HG03045 (cell line): ENCODE measurements at regions not wholly inside any gene's neighbourhood (a gene's known extent, or its start where the extent isn't known, plus 50 kb on each side); places are given as distances from the start of the nearest gene placed in this dataset.

ENCODE experiments used
- ATAC-seq: cut with Tn5 transposase; IDR thresholded peaks from one replicate; pipeline ENCODE4 v1.9.1; 2021; ENCODE audit warnings: mild to moderate bottlenecking, moderate library complexity; ENCODE audit not compliant: unreplicated experiment

DNA sequence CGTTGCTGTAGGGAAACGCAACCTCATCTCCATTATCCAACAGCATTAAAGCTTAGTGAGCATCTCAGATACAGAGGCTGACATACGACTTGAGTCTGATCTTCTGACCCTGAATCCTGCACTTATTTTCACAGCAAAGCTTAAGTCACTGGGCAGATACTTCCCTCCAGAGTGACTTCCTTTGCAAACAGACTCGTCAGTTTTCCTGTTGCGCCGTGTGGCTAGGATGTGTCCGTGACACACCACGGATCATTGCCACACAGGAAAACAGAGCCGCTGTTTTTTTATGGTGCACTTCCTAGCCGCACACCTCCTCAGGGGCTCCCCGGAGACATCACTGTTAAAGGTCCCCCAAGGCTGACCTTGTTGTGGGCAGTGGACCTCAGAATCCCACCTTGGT is 94.9 kb upstream of the MKI67 start:
- ATAC-seq: no peak

DNA sequence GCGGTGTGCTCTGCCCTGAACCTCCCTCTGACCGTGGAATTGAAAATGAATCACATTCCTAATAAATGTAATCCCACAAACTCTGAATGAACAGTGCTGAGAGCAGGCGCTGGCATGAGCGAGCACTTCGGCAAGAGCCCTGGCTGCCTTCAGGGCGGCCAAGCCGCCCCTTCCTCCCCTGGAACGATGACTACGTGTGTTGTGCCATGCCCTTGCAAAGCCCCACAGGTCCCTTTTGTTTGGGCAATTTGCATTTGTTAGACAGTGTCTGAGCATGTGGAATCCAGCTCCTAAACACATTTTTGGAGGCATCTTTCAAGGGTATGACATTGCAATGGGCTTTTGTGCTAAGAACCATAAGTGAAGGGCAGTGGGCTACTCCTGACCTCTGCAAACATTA is 95.6 kb upstream of the MKI67 start:
- no peak for ATAC-seq

- no peak for ATAC-seq
Measured at GRCh38 chr10:128222332-128222849, 96.2 kb upstream of the MKI67 start.

DNA sequence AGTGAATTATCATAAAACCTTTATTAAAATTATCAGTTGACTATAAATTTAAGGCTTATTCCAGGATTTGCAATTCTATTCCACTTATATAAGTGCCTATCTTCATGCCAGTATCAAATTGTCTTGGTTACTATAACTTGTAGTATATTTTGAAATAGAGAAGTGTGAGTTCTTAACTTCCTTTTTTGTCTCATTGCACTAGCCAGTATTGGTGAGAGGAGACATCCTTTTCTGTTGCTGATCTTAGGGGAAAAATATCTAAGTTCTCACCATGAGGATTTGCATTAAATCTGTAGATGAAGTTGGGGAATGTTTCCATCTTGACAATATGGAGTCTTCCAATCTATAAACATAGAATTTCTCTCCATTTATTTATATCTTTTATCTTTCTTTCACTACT is 104.2 kb upstream of the MKI67 start:
- no peak for ATAC-seq

GRCh38 chr10:128233422-128233821 is 107.2 kb upstream of the MKI67 start:
- no peak for ATAC-seq

- no peak for ATAC-seq
Measured at GRCh38 chr10:128237710-128238109, 111.5 kb upstream of the MKI67 start.

DNA sequence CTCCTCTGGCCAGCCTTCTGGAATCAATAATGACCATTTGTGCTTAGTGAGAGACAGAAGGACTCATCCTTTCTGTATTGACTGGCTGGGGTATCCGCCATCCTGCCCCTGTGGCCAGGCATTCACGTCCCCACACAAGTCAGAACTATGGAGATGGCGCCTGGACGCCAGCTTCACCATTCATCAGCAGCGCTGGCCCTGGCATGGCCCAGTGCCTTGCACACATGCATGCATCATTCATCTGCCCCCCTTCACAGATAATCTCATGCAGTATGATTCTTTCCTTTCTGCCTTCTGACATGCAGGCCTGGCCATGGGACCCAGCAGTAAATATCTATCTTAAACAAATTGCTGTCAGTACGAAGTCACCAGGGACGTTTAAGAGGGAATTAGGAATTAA is 114.8 kb upstream of the MKI67 start:
- ATAC-seq: no peak

GRCh38 chr10:128242641-128243040 is 116.4 kb upstream of the MKI67 start:
- no peak for ATAC-seq

GRCh38 chr10:128245026-128245425 is 118.8 kb upstream of the MKI67 start:
- ATAC-seq: no peak

- ATAC-seq: no peak
Measured at GRCh38 chr10:128247576-128247975, 121.4 kb upstream of the MKI67 start.

DNA sequence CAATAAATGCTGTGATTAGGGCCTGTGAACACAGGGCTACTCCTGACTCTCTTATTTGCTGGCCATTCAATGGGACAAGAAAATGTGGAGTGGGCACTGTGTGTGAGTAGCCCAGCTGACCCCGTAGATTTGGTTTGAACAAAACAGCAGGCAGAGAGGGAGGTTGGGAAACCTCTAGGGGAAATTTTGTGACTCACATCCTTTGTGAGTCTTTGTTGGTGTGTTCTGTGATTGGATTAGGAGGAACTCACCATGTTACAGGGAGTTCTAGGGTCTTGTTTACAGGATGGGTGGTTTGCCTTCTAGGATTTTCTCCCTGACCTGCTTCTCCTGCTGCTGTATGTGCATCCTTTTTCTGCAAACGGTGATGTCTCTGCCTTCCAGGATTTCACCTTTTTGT is 128.3 kb upstream of the MKI67 start:
- no peak for ATAC-seq

GRCh38 chr10:128257428-128257827 is 131.2 kb upstream of the MKI67 start:
- no peak for ATAC-seq

DNA sequence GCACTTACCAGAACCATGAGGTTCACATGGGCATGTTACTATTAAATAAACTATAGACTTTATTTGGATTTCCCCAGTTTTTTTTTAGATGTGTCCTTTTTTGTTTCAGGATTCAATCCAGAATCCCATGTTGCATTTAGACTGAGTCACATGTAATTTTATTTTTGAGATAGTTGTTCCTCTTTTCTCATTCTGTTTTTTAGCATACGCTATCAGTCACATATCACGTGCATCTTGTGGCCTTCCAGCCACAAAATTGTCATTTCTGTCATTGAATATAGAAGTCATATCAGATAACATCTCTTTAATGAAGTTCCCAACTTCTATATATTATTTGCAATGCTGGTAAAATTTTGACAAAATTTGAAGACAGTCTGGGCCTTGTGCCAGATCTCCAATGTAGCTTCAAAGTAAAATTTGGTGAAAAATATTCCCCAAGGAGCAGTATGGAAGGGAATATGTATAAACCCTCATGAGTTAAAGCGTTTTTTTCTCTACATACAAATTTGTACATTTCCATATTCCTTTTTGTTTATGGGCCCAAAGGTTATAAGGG is 132.3 kb upstream of the MKI67 start:
- no peak for ATAC-seq

DNA sequence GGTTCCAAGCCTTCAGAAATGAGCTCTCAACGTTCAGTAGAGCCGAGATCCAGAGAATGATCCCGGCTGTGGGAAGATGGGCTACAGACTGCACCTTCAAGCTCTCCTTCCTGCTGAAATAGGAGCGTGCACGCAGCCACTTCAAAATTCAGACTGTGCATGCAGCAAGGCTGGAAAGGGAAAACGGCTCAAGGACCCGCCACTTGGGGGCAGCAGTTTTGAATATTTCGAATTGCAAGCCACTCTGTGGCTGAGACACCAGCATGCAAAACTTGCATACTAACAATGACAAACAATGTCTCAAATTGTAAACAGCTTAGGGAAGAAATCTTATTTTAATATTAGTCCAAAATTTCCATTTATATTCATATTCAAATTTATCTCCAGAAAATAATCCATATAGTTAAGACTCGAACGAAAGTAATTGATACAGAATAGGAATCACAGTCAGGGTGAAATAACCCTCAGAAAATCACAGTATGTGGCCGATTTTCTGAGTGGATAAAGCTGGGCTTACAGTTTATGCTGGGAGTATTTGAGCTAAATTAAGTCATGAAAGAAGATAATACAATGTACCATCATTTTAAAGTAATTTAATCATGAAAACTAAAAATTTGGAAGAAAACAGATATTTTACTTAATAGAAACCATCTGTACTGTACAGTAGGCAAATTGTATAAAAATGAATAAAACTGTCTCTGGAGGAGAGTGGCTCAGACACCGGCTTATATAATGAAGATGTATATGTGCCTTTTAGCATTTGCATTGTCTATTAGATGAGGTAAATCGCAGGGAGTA is 137.9 kb upstream of the MKI67 start:
- no peak for ATAC-seq

DNA sequence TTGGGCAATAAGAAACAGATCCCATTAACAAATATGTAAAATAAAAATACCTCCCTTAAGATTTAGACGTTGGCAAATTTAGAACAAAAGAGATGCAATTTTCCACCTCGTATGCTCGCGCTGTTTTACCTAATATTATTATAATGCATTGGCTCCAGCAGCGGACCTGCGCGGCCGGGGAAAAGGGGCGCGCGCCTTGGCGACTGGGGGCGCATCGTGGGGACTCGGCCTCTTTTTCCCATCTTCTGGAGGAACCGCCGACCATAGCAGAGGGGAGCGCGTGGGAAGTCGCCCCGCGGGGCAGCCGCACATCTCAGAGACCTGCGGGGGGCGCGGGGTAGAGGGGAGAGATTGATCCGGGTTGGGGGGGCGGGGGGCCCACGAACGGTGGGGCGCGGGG is 139.4 kb upstream of the MKI67 start:
- no peak for ATAC-seq

DNA sequence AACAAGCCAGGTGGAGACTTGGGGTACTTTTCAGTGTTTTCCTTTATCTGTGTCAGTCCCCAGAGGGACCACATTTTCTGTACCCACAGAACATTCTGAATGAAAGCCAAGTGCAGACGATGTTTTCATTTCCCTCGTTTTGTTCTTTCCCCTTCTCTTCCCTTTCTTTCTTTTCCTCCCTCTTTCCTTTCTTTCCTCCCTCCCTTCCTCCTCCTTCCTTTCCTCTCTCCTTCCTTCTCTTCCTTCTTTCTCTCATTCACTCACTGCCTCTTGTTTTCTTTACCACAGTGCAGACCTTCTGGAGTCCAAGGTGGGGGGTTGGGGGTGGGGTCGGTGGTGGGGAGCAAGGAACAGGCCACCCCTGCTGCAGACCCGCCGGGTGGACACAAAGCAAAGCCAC is 141.4 kb upstream of the MKI67 start:
- no peak for ATAC-seq

DNA sequence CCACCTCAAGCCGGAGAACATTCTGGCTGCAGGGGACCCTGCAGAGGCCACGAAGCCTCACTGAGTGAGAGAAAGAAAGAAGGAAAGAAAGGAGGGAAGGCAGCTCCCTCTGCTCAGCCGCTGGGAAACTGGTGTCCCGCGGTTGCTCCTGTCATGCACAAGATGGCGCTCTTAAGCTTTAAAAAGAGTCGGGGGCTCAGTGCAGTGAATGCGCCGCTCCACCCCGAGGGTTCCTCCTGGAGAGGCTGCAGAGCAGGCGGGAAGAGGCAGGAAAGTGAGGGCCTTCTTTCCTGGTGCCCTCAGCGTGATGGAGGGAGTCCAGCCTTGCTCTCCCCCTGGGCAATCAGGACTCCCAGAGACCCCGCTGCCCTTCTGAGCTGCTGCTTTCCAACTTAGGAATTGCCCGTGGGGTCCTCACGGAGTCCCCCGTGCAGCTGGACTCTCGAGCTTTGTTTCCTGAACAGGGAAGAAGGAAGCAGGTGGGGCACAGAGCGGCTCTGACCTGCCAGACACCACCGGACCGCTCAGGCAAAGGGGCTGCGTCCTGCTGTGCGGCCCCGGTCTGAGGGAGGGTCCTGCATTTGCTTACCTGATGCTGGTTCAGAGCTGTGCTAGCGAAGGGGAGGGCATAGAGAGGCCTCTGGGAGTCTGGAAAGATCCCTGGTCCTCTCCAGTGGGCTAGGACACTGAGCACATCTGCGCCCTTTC is 141.9 kb upstream of the MKI67 start:
- no peak for ATAC-seq

DNA sequence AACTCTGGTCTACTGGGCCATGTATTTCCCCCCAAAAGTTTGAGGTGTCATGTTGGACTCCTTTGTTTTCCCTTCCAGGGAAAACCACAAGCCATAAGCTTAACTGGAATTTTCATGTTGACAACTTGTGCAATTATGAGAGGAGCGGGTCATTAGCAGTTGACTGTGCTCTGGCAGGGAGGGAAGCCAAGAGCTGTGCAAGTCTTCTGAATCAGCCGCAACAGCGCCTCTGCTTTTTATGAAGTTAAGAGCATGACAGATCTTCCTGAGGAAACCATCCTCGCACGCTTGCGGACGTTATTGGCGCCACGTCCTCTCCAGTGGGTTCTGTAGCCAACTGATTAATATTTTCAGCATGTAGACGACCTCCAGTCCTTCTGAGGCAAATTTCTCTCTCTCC is 148.7 kb upstream of the MKI67 start:
- ATAC-seq: no peak

GRCh38 chr10:128275388-128276177 is 149.4 kb upstream of the MKI67 start:
- no peak for ATAC-seq

- no peak for ATAC-seq
Measured at GRCh38 chr10:128277267-128277840, 151.1 kb upstream of the MKI67 start.

- no peak for ATAC-seq
Measured at GRCh38 chr10:128278362-128278761, 152.1 kb upstream of the MKI67 start.
